OCI-LY7 (cell line): ENCODE measurements at regions not wholly inside any gene's neighbourhood (a gene's known extent, or its start where the extent isn't known, plus 50 kb on each side); places are given as distances from the start of the nearest gene placed in this dataset.

ENCODE experiments used
- EZH2phosphoT487 ChIP-seq: fragments of 200-600 bp; sonication (generic); IDR thresholded peaks from 2 replicates; pipeline ENCODE4 v1.6.1; 2018; ENCODE audit warnings: low read depth, borderline replicate concordance, mild to moderate bottlenecking, mixed run types, antibody characterized with exemption, low read length, moderate library complexity, mixed read lengths
- TF ChIP-seq, protein P1 (sequence below): fragments of 200-600 bp; sonication (generic); conservative IDR thresholded peaks from 2 replicates; pipeline ENCODE4 v1.5.1; 2014; ENCODE audit warnings: mild to moderate bottlenecking, antibody characterized with exemption, low read length, moderate library complexity, mixed read lengths

DNA sequence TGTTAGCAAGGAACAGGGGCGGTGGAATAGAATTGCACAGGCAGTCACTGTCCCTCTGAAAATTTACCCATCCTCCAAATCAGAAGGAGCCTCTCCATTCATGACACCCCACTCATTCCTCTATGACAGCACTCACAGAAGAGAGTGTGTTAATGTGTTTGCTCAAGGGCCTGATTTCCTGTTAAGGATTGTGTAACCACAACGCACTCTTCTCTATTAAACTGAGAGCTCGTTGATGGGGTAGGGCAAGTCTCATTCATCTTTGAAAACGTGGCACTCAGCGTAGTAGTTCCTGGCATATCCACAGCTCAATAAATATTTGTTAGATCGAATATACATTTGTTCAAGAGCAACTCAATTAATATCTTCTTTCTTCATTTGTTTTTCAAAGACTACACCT lies 106.4 kb downstream of the VAPA start:
- TF ChIP-seq, protein P1, sequence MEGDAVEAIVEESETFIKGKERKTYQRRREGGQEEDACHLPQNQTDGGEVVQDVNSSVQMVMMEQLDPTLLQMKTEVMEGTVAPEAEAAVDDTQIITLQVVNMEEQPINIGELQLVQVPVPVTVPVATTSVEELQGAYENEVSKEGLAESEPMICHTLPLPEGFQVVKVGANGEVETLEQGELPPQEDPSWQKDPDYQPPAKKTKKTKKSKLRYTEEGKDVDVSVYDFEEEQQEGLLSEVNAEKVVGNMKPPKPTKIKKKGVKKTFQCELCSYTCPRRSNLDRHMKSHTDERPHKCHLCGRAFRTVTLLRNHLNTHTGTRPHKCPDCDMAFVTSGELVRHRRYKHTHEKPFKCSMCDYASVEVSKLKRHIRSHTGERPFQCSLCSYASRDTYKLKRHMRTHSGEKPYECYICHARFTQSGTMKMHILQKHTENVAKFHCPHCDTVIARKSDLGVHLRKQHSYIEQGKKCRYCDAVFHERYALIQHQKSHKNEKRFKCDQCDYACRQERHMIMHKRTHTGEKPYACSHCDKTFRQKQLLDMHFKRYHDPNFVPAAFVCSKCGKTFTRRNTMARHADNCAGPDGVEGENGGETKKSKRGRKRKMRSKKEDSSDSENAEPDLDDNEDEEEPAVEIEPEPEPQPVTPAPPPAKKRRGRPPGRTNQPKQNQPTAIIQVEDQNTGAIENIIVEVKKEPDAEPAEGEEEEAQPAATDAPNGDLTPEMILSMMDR, result no peak
- no peak for TF ChIP-seq EZH2phosphoT487
